ENCODE measurements at regions not wholly inside any gene's neighbourhood (a gene's known extent, or its start where the extent isn't known, plus 50 kb on each side); places are given as distances from the start of the nearest gene placed in this dataset.

- no peak for TF ChIP-seq CTCF (IDR thresholded peaks at IDR 0.05)
- TF ChIP-seq POLR2A (IDR thresholded peaks at IDR 0.05), result no peak
- Histone ChIP-seq H3K27me3 (no peaks in the 10 kb centered on the region), H3K4me1 (no peaks in the 10 kb centered on the region), H3K4me3 (no peak overlapping the region), H3K36me3 (replicated peaks in 1 of 2; ENCODE audit: insufficient read depth in 1 of 2, low read depth in 2 of 2) (no peaks in the 10 kb centered on the region), H3K27ac (no peak overlapping the region), H3K9me3 (no peaks in the 10 kb centered on the region)
- 61 to 71% methylated on average over 8 of the region's 8 CpGs for WGBS, 2 donors
- DNase-seq (no peak), ATAC-seq (no peak)
- intact Hi-C loops (cut with DNase I), result no loop called here
Measured at GRCh38 chr13:73772449-73773167, 361.6 kb downstream of the KLF12 start.

GRCh38 chr13:73767747-73768315 lies 366.4 kb downstream of the KLF12 start:
- intact Hi-C loops (cut with DNase I), result no loop called here
- peaks cover 18% of the 10 kb centered on the region for H3K4me1 ChIP-seq
- WGBS, 2 donors, result 84 to 90% methylated on average over 4 of the region's 4 CpGs
- no peak overlapping the region for H3K27ac ChIP-seq
- ATAC-seq (no peak), DNase-seq (no peak)
- H3K27me3 ChIP-seq, result no peaks in the 10 kb centered on the region
- no peak overlapping the region for H3K4me3 ChIP-seq
- peak in 1 of 7 experiments; percentile 12 for TF ChIP-seq CTCF (IDR thresholded peaks at IDR 0.05)
- no peak for TF ChIP-seq POLR2A (IDR thresholded peaks at IDR 0.05)
- no peaks in the 10 kb centered on the region for H3K36me3 ChIP-seq (replicated peaks in 1 of 2; ENCODE audit: insufficient read depth in 1 of 2, low read depth in 2 of 2)
- H3K9me3 ChIP-seq, result no peaks in the 10 kb centered on the region

- Histone ChIP-seq H3K27ac (no peak overlapping the region), H3K36me3 (replicated peaks in 1 of 2; ENCODE audit: insufficient read depth in 1 of 2, low read depth in 2 of 2) (no peaks in the 10 kb centered on the region), H3K4me3 (no peak overlapping the region), H3K9me3 (no peaks in the 10 kb centered on the region), H3K4me1 (peaks cover 18% of the 10 kb centered on the region), H3K27me3 (no peaks in the 10 kb centered on the region)
- ATAC-seq, result no peak
- DNase-seq, result no peak
- intact Hi-C loops (cut with DNase I), result no loop called here
- TF ChIP-seq CTCF (IDR thresholded peaks at IDR 0.05), result no peak
- TF ChIP-seq POLR2A (IDR thresholded peaks at IDR 0.05), result no peak
- 65 to 69% methylated on average over 3 of the region's 3 CpGs for WGBS, 2 donors
Measured at GRCh38 chr13:73767191-73767741, 366.9 kb downstream of the KLF12 start.

- peak; percentile 77 for ATAC-seq
- peak overlapping the region; percentile 57 to 77 (median 66) for H3K27ac ChIP-seq
- H3K27me3 ChIP-seq, result no peaks in the 10 kb centered on the region
- intact Hi-C loops (cut with DNase I), result no loop called here
- H3K4me3 ChIP-seq, result no peak overlapping the region
- H3K36me3 ChIP-seq (replicated peaks in 1 of 2; ENCODE audit: insufficient read depth in 1 of 2, low read depth in 2 of 2), result no peaks in the 10 kb centered on the region
- DNase-seq, result peak; percentile 76 to 92 (median 86)
- H3K4me1 ChIP-seq, result peaks cover 18% of the 10 kb centered on the region
- 3 to 7% methylated on average over 12 of the region's 12 CpGs for WGBS, 2 donors
- no peaks in the 10 kb centered on the region for H3K9me3 ChIP-seq
- TF ChIP-seq POLR2A (IDR thresholded peaks at IDR 0.05), result no peak
Measured at GRCh38 chr13:73765651-73766384, 368.4 kb downstream of the KLF12 start.

- intact Hi-C loops (cut with DNase I), result loop anchor here (10.0 kb wide), 1 partner anchor 1465 kb away; no protein-coding TSS in a partner anchor
- ATAC-seq (no peak), DNase-seq (no peak)
- no peak for TF ChIP-seq POLR2A (IDR thresholded peaks at IDR 0.05)
- TF ChIP-seq CTCF (IDR thresholded peaks at IDR 0.05), result no peak
- 77 to 79% methylated on average over 5 of the region's 5 CpGs for WGBS, 2 donors
- Histone ChIP-seq H3K4me3 (no peak overlapping the region), H3K27me3 (no peaks in the 10 kb centered on the region), H3K27ac (no peak overlapping the region), H3K9me3 (no peaks in the 10 kb centered on the region), H3K36me3 (replicated peaks in 1 of 2; ENCODE audit: insufficient read depth in 1 of 2, low read depth in 2 of 2) (no peaks in the 10 kb centered on the region), H3K4me1 (no peaks in the 10 kb centered on the region)
Measured at GRCh38 chr13:73759434-73759833, 374.8 kb downstream of the KLF12 start.

Data from body of pancreas (tissue), 4 donors.